Glomerular visceral epithelial cell (primary cell): ENCODE measurements at regions not wholly inside any gene's neighbourhood (a gene's known extent, or its start where the extent isn't known, plus 50 kb on each side); places are given as distances from the start of the nearest gene placed in this dataset.

ENCODE experiments used
- DNase-seq: peaks from one replicate; pipeline ENCODE4 v3.0.0-alpha.2; 2016; ENCODE audit errors: extremely low spot score

DNA sequence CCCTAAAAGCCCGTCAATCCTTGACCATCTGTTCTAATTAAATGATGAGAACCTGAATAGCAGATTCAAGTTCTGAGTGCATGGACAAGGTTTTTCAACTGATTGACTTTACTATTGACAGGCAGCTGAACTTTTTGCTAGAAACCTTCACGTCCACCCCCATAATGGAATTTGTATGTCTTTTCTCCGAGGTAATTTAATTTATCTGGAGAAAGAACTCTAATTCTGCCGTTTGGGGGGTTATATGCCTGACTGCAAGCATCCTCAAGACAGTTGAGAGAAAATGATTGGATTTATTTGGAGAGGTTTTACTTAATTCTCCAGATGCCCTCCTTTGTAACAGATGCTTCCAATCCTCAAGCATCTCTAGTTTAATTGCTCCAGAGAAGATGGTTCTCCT, 1053.4 kb upstream of the AUTS2 start:
- DNase-seq, result no peak

DNA sequence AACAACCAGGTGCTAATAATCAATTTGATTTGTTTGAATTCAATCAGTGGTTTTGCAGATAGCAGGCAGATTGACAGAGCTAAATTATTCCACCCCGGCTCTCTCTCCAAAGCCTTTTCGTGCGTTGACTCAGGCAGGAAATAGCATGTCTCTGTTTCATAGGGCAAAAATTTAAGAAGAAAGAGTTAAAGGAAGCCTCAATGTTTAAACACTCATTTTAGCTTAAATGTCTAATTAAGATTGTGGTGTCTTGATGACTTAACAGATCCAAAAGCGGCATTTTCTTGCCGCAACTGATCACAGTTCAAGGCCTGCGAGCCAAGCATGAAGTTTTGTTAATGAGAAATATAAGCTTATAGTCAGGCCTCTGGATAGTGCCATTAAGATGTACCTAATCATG, 1051.1 kb upstream of the AUTS2 start:
- no peak for DNase-seq

DNA sequence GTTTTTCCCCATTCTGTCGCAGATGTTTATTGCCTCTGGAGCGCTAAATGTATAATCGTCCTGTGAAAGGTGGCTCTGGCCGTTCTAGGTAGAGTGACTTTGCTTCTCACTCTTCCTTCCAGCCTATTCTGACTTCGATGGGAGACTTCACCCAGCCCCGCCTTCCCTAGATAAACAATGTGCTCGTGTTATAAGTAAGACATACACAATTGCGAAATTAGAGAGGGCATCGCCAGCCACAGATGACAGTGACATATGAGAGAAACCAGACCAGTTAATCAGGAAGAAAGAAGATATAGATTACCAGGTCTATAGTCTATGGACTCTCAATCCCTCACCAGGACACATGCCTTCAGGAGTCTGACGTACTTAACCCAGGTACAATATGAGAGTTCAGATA, 1050.5 kb upstream of the AUTS2 start:
- no peak for DNase-seq

DNA sequence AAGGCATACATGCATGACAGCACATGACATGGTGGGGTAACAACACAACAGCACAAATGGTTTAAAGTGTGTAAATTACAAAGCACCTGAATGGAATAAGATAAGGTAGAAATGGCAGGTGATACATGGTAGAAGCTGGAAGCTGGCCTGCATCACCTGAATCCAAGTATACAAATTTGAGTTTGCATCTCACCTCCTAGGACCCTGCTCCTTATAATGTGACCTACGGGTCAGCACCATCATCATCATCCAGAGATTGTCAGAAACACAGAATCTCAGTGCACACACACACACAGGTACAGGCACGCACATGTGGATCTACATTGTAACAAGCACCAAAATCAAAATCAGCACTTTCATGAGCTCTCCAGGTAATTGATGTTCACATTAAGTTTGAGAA, 1048.2 kb upstream of the AUTS2 start:
- DNase-seq, result no peak

DNA sequence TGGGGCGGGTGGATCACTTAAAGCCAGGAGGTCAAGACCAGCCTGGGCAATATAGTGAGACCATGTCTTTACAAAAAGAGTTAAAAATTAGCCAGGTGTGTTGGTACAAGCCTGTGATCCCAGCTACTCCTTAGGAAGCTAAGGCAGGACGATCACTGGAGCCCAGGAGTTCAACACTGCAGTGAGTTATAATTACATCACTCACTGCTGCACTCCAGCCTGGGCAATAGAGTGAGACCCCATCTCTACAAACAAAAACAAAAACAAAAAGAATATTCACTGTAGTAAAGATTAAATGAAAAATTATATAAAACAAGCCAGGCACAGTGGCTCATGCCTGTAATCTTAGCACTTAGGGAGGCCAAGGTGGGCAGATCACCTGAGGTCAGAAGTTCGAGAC, 1047.6 kb upstream of the AUTS2 start:
- no peak for DNase-seq

DNA sequence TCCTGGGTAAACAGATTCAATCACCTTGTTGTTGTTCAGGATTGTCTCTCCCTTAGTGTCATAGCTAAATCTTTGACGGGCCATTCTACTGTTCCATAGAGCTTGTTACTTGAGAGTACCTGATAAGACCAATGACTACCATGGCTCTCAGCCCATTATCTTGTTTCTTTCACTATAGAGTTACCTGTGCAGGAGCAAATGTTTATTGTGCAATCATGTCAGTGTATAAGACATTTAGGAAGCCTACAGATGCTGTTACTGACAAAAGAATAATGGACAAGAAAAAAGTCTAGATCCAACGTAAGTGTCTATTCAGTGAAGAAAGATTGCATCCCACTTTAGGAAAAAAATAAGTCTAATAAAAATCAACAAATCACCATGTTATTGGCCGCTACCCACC, 1041.7 kb upstream of the AUTS2 start:
- DNase-seq, result no peak

DNA sequence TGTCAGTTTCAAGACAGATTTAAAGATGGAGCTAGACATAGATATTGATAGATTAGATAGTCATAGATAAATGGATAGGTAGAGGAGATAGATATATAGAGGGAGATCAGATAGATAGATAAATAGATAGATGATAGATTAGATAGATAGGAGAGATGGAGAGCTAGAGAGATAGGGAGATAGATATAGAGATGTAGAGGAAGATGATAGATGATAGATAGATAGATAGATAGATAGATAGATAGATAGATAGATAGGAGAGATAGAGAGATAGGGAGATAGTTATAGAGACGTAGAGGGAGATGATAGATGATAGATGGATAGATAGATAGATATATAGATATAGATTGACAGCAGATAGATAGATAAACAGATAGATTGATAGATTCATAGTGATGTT, 1038.8 kb upstream of the AUTS2 start:
- DNase-seq, result no peak

DNA sequence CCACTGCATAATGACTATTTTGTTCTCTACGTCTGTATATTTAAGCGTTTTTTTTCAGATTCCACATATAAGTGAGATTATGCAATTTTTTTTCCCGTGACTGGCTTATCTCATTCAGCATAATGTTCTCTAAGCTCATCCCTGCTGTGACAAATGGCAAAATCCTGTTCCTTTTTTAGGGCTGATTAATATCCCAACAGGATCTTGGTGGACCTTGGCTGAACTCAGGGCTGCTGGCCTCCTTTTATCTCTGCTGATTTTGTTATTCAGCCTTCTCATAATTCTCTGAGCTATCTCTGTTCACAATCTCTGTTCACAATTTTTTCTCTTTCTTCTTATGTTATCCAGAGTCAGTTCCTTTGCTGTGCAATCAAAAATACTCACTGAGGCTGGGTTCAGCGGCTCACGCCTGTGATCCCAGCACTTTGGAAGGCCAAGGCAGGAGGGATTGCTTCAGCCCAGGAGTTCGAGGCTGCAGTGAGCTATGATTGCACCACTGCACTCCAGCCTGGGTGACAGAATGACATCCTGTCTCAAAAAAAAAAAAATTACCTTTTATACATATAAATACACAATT, 1035.9 kb upstream of the AUTS2 start:
- no peak for DNase-seq

DNA sequence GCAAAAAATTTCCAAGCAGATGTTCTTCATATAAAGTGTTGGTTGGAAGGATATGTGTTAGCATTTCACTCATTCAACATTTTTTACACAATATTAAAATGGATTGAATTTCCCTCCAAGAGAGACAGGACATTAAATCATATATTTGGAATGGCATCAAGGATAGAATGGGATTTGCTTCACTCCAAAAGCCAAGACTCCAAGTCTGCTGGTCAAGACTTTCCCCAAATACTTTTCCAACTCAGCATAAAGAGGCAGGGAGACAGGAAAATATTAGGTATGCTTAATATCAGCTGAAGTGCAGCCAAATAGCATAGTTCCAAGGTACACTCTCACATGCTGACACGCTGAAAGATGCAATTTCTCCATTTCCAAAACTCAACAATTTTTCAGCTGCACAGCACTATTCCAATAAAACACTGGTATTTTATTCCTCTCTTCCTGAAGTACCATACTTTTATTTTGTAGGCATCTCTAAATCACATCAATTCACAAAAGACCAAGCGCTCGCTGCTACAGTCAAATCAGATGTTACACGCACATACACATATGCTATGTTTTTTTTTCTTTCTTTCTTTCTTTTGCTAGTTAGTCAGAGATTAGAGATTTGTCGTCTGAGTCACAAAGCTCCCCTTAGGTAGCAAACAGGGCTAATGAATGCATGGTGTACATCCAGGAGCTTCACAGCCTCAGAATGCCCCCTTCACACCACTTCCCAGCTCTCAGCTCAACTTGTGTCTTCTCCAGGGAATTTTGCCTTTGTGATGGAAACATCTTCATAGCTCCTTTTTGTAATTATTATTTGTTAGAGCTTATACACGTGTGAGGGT, 1033.8 kb upstream of the AUTS2 start:
- DNase-seq, result no peak

DNA sequence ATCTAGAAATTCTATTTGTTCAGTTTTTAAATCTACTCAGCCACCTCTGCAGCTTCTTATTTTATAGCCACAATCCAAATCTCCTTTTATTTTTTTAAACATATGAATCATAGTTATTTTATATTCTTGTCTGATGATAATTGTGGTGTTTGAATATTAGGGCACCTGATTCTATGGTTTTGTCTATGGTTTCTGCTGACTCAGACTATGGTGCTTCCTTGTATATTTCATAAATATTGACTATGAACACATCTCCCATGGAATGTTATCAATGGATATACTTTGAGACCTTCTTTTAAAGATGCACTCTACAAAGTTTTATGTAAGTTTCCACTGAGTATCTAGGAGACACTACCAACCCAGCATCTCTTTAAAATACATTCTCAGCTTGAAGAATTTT, 1027.0 kb upstream of the AUTS2 start:
- DNase-seq, result no peak

DNA sequence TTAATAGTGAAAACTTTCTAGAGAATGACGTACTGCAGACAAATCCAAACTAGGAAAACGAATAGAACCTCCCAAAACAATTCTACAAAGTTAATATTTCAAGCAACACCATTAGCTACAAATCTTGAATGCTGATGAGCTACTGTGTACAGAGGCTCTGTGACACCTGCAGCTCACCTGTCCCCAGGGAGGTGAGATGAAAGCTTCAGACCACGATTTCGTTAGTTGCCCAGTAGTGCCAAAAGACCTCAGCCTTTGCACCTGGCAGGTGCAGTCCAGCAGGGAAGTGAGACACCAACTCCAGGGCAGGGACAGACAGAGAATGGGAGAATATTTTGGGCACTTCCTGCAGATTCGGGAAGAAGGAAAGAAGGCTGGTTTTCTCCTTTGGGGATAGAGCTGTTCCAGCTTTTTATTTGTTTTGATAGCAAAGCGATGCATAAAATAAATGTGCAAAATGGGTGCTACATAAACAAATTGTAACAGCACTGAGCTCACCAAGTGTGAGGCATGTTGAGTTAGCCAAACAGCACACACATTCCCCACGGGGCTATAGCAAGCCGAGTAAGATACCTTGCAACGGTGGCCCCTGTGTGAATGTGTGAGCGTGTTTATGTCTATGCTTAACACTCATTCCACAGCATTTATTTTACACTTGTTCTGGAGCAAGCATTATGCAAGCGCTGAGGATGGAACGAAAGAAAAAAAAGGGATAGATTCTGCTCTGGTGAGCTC, 1024.8 kb upstream of the AUTS2 start:
- no peak for DNase-seq

DNA sequence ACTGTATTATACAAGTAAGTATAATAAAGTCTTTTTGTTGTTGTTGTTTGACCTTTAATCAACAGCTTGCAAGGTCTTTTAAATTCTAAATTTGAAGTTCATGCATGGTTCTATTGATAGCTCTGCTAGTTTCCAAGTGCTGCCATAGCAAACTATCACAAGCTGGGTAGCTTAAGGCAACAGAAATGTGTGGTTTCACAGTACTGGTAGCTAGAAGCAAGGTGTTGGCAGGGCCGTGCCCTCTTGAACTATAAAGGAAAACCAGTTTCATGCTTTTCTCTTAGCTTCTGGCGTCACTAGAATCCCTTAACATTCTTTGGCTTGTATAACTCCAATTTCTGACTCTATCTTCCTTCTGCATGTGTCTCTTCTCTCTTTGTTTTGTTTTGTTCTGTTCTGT, 1021.9 kb upstream of the AUTS2 start:
- DNase-seq, result no peak

DNA sequence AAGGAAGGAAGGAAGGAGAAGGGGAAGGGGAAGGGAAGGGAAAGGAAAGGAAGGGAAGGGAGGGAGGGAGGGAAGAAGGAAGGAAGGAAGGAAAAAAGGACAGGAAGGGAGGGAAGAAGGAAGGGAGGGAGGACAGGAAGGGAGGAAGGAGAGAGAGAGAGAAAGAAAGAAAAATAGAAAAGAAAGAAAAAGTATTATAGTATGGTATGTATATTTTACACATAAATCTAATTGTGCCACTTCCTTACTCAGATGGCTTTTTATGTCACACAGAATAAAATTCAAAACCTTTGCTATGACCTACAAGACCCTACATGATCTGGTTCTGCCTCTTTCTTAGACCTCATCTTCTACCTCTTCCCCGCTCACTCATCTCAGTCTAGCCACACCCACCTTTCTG, 1016.9 kb upstream of the AUTS2 start:
- DNase-seq, result no peak

DNA sequence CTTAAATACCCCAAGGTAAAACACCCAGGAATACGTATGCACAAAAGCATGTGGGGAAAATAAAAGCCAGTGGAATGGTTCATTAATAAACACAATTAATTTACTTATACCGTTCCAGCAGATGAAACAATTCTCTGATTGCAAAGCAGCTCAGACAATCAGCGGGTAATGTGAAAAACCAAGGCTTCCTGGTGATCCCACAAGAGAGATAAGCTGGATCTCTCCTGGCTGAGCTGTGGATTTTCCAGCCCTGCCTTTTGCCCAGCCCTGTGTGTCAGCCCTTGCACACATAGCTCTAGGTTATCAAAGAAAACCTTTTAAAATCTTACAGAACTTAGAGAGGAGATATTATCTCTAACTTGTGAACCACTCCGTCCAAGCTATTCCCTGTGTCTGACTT, 1010.7 kb upstream of the AUTS2 start:
- no peak for DNase-seq

DNA sequence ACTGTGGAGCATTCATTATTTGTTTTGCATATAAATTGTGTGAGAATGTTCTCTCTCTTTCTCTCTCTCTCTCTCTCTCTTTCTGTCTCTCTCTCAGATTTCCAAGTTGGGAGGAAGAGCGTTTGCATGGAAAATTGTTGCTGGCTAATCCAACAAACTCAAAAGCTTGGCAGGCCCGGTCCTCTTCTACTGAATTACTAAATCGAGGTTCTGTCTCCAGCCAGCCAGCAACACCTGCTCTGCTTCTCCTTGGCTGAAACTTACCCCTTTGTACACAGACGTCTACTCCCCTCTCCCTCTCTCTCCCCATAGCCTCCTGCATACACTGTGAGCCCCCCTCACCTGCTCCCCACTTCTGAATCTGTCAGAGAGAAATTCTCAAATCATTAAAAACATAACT, 996.4 kb upstream of the AUTS2 start:
- no peak for DNase-seq

DNA sequence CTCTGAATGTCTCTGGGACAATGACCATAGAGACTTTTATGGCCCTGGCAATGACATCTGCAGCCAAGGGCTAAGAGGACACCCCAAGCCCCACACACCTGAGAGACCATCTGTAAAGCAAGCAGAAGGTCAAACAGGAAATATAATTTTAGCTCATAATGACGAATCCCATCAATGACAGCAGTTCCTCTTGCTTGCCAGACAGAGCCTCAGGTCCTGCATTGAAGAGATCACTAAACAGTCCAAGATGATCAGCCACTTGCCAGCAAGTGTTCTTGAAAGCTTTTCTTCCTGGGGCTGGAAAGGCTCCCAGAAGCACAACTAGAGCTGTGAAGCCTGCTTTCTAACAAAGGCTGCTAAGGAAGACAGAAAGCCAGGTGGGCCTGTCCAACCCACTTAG, 993.7 kb upstream of the AUTS2 start:
- DNase-seq, result no peak

DNA sequence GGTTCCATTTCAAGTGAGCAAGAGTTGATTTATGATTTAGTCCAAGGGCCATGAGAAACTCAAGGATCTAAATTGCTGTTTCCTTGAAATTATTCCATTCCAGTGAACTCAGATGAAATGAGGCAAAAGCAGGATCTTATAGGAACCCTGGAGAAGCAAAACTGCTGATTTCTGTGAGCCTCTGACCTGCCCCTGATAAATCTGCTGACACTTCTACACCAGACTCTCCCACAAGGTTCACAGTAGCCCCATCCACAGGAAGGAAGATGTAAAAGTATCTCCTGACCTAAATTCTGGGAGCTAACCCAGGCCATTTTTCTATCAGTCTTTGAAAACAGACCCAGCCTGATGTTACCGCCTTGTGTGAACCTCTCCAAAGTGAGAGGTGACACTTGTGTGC, 987.6 kb upstream of the AUTS2 start:
- no peak for DNase-seq

DNA sequence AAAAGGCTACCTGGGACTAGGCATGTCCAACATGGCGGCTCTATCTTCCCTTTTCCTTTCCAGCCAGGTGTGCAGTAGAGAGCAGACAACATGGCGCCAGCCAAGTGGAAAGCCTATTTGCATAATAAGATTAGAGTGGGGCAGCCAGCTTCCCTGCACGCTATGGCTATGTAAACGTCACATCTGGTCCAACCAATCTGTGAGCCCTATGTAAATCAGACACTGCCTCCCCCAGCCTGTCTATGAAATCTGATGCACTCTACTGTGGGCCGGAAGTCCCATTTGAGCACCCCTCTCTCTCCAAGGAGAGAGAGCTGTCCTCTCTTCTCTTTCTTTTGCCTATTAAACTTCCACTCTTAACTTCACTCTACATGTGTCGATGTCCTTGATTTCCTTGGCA, 984.9 kb upstream of the AUTS2 start:
- no peak for DNase-seq

DNA sequence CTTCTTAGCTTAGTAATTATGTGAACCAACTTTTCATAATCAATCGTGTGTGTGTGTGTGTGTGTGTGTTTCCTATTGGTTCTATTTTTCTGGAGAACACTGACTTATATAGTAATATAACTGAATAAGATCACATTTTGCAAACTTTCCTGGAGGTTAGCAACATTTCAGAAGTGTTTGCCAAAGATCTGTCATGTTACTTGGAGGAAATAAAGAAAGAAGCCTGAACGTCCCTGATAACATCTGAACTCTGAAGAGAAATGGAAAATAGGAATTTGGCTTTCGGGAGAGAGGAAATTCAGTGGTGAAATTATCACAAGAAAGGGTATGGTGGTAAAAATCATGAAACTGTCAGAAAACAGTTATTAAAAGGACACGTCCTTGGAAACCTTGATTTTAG, 984.4 kb upstream of the AUTS2 start:
- no peak for DNase-seq

DNA sequence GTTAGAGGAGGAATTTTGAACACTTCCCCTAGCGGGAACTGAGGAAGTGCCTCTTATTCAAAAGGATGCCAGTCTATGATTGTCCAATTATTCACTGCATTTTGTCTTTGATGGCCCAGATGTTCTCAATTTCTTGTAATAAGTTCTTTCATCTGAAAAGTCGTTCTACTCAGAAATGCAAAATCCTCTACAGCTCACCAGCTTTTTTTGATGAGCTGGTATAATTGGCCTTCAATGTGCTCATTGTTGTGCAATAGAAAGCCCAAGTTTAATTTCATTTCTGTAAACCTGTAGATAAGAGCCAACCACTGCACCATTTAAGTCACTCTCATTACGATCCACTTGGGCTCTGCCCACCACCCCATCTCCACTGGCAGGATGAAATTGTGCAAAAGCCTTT, 978.7 kb upstream of the AUTS2 start:
- no peak for DNase-seq

DNA sequence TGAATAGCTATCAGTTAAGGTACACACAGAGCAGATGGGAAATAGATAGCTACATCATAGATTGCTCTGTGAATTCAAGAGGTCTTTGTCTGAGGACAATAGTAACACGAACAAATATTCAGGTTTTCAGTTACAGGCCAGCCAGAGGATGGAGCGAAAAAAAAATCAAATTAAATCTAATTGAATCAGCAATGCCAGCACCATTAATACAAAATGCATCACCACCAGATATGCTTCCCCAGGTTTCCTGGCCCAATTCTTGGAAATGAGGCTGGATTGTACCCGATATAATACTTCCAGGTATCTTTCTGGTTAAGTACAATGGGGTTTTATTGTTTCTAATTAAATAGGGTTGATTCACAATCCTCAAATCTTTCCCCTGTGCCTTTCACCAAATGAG, 975.8 kb upstream of the AUTS2 start:
- no peak for DNase-seq

DNA sequence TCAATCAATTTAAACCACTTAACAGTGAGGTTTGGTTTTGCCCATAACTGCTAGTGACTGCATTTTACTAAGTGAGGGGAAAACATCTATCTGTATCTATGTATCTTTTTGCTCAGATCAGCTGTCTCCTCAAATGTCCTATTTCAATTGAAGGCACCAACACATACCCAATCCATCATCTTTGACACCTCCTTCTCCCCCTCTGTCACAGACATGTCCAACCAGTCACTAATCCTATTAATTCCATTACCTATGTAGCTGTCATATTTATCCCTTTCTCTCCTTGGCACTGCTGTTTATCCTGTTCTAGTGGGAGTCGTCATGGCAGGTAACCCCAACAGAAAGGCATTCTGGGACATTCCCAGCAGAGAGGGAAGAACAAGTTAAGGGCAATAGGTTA, 975.2 kb upstream of the AUTS2 start:
- DNase-seq, result no peak

DNA sequence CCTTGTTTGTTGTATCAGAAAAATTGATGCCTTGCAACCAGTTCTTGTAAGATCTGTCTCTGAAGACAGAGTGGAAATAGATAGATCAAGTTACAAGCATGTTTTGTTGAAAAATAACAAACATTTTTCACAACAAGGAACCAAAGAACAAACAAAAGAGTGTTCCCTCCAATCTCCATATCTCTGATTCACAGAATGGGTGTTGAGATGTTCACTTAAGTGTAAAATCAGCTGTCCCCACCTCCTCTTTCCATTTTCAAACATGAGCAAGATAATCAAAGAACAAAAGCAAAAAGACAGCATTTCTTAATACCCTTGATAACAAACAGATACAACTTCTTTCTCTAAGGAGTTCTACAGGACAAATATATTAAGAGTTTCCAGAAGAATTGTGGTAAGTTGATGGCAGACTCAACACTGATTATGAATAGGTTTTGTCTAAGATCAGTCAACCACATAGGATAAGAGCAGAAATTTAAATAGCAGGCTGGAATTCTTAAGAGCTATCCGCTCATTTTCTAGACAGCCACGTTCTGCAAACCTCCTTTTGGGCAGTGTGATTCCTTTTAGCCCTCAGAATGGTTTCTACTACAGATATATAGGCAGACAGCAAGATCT, 970.9 kb upstream of the AUTS2 start:
- no peak for DNase-seq
